Memory B cell (primary cell): ENCODE measurements at regions not wholly inside any gene's neighbourhood (a gene's known extent, or its start where the extent isn't known, plus 50 kb on each side); places are given as distances from the start of the nearest gene placed in this dataset.

Experiments used
- ATAC-seq: fragments of 150-1000 bp; cut with Tn5 transposase; 2 replicates; pipeline ENCODE4 v1.10.0; 2021; ENCODE audit warnings: low read depth, mild to moderate bottlenecking, moderate library complexity
- DNase-seq, 2 donors: peaks; one replicate each; pipeline ENCODE4 v3.0.0; 2022; ENCODE audit warnings: low spot score in 2 of 2
- H3K27ac Mint-ChIP-seq: one replicate; pipeline ENCODE4 v1.8.0; 2022; ENCODE audit warnings: mild to moderate bottlenecking, moderate library complexity, mixed read lengths
- H3K27me3 Mint-ChIP-seq: one replicate; pipeline ENCODE4 v1.8.0; 2022; ENCODE audit warnings: mixed read lengths
- H3K36me3 Mint-ChIP-seq: one replicate; pipeline ENCODE4 v1.8.0; 2022; ENCODE audit warnings: mild to moderate bottlenecking, mixed read lengths
- H3K4me1 Mint-ChIP-seq: one replicate; pipeline ENCODE4 v1.8.0; 2022; ENCODE audit warnings: mixed read lengths
- H3K4me3 Mint-ChIP-seq: one replicate; pipeline ENCODE4 v1.8.0; 2022; ENCODE audit warnings: mild to moderate bottlenecking, moderate library complexity, mixed read lengths
- H3K9me3 Mint-ChIP-seq: one replicate; pipeline ENCODE4 v1.8.0; 2022; ENCODE audit warnings: mixed read lengths

GRCh38 chr4:154009191-154009590 lies 220.3 kb upstream of the SFRP2 start:
- no peaks in the 10 kb centered on the region for H3K4me1 Mint-ChIP-seq
- DNase-seq (no peak), ATAC-seq (no peak)
- H3K4me3 Mint-ChIP-seq: no peak overlapping the region
- H3K27me3 Mint-ChIP-seq: peaks cover 1% of the 10 kb centered on the region
- peaks cover 2% of the 10 kb centered on the region for H3K9me3 Mint-ChIP-seq
- H3K36me3 Mint-ChIP-seq: no peaks in the 10 kb centered on the region
- no peak overlapping the region for H3K27ac Mint-ChIP-seq

- Mint-ChIP-seq H3K4me3 (no peak overlapping the region), H3K27ac (no peak overlapping the region), H3K36me3 (no peaks in the 10 kb centered on the region), H3K9me3 (peaks cover 2% of the 10 kb centered on the region), H3K4me1 (no peaks in the 10 kb centered on the region), H3K27me3 (peaks cover 3% of the 10 kb centered on the region)
- DNase-seq (no peak), ATAC-seq (no peak)
These were observed 216.3 kb upstream of the SFRP2 start for GRCh38 chr4:154005171-154005520.

GRCh38 chr4:154004507-154005170 lies 215.8 kb upstream of the SFRP2 start:
- ATAC-seq: no peak
- H3K4me1 Mint-ChIP-seq: no peaks in the 10 kb centered on the region
- H3K27me3 Mint-ChIP-seq: peaks cover 3% of the 10 kb centered on the region
- H3K4me3 Mint-ChIP-seq: no peak overlapping the region
- no peak overlapping the region for H3K27ac Mint-ChIP-seq
- DNase-seq: no peak
- peaks cover 2% of the 10 kb centered on the region for H3K9me3 Mint-ChIP-seq
- no peaks in the 10 kb centered on the region for H3K36me3 Mint-ChIP-seq

GRCh38 chr4:154004016-154004415 lies 215.1 kb upstream of the SFRP2 start:
- ATAC-seq (no peak), DNase-seq (no peak)
- Mint-ChIP-seq H3K4me3 (no peak overlapping the region), H3K9me3 (peaks cover 2% of the 10 kb centered on the region), H3K4me1 (no peaks in the 10 kb centered on the region), H3K27ac (no peak overlapping the region), H3K36me3 (no peaks in the 10 kb centered on the region), H3K27me3 (peaks cover 3% of the 10 kb centered on the region)

- ATAC-seq (no peak), DNase-seq (no peak)
- no peak overlapping the region for H3K4me3 Mint-ChIP-seq
- H3K27ac Mint-ChIP-seq: no peak overlapping the region
- peaks cover 3% of the 10 kb centered on the region for H3K27me3 Mint-ChIP-seq
- H3K9me3 Mint-ChIP-seq: peaks cover 2% of the 10 kb centered on the region
- H3K36me3 Mint-ChIP-seq: no peaks in the 10 kb centered on the region
- H3K4me1 Mint-ChIP-seq: no peaks in the 10 kb centered on the region
These were observed 214.5 kb upstream of the SFRP2 start for GRCh38 chr4:154003378-154003777.

GRCh38 chr4:154001193-154001592 lies 212.3 kb upstream of the SFRP2 start:
- peaks cover 3% of the 10 kb centered on the region for H3K9me3 Mint-ChIP-seq
- peaks cover 2% of the 10 kb centered on the region for H3K27me3 Mint-ChIP-seq
- H3K4me3 Mint-ChIP-seq: no peak overlapping the region
- no peak for DNase-seq
- no peaks in the 10 kb centered on the region for H3K4me1 Mint-ChIP-seq
- no peaks in the 10 kb centered on the region for H3K36me3 Mint-ChIP-seq
- H3K27ac Mint-ChIP-seq: no peak overlapping the region
- no peak for ATAC-seq

GRCh38 chr4:153997516-153997915 lies 208.6 kb upstream of the SFRP2 start:
- Mint-ChIP-seq H3K4me3 (no peak overlapping the region), H3K27ac (no peak overlapping the region), H3K9me3 (peaks cover 7% of the 10 kb centered on the region), H3K36me3 (no peaks in the 10 kb centered on the region), H3K27me3 (peaks cover 2% of the 10 kb centered on the region), H3K4me1 (no peaks in the 10 kb centered on the region)
- ATAC-seq (no peak), DNase-seq (no peak)

- H3K9me3 Mint-ChIP-seq: peaks cover 3% of the 10 kb centered on the region
- ATAC-seq: no peak
These were observed 200.6 kb upstream of the SFRP2 start for GRCh38 chr4:153989505-153989904.

GRCh38 chr4:153988492-153989363 lies 199.8 kb upstream of the SFRP2 start:
- DNase-seq: no peak
- peaks cover 4% of the 10 kb centered on the region for H3K27me3 Mint-ChIP-seq
- H3K36me3 Mint-ChIP-seq: no peaks in the 10 kb centered on the region
- H3K27ac Mint-ChIP-seq: no peak overlapping the region
- peaks cover 2% of the 10 kb centered on the region for H3K9me3 Mint-ChIP-seq
- H3K4me1 Mint-ChIP-seq: no peaks in the 10 kb centered on the region
- no peak overlapping the region for H3K4me3 Mint-ChIP-seq
- ATAC-seq: no peak

More at GRCh38 chr4:153989505-153989904, 200.6 kb upstream of the SFRP2 start:
- peaks cover 4% of the 10 kb centered on the region for H3K27me3 Mint-ChIP-seq
- no peak overlapping the region for H3K4me3 Mint-ChIP-seq
- no peak for DNase-seq
- H3K27ac Mint-ChIP-seq: no peak overlapping the region
- no peaks in the 10 kb centered on the region for H3K4me1 Mint-ChIP-seq
- no peaks in the 10 kb centered on the region for H3K36me3 Mint-ChIP-seq

- no peak overlapping the region for H3K4me3 Mint-ChIP-seq
- ATAC-seq (no peak), DNase-seq (no peak)
- H3K4me1 Mint-ChIP-seq: no peaks in the 10 kb centered on the region
- H3K27me3 Mint-ChIP-seq: peaks cover 4% of the 10 kb centered on the region
- H3K9me3 Mint-ChIP-seq: peaks cover 2% of the 10 kb centered on the region
- no peaks in the 10 kb centered on the region for H3K36me3 Mint-ChIP-seq
- no peak overlapping the region for H3K27ac Mint-ChIP-seq
These were observed 198.4 kb upstream of the SFRP2 start for GRCh38 chr4:153987291-153987690.

GRCh38 chr4:153976954-153977353 lies 188.1 kb upstream of the SFRP2 start:
- peaks cover 19% of the 10 kb centered on the region for H3K9me3 Mint-ChIP-seq
- DNase-seq (no peak), ATAC-seq (no peak)
- H3K27ac Mint-ChIP-seq: no peak overlapping the region
- no peaks in the 10 kb centered on the region for H3K27me3 Mint-ChIP-seq
- H3K36me3 Mint-ChIP-seq: no peaks in the 10 kb centered on the region
- H3K4me3 Mint-ChIP-seq: no peak overlapping the region
- H3K4me1 Mint-ChIP-seq: no peaks in the 10 kb centered on the region

- peaks cover 17% of the 10 kb centered on the region for H3K9me3 Mint-ChIP-seq
- no peak overlapping the region for H3K4me3 Mint-ChIP-seq
- no peak overlapping the region for H3K27ac Mint-ChIP-seq
- no peaks in the 10 kb centered on the region for H3K36me3 Mint-ChIP-seq
- DNase-seq (no peak), ATAC-seq (no peak)
- no peaks in the 10 kb centered on the region for H3K4me1 Mint-ChIP-seq
- H3K27me3 Mint-ChIP-seq: peaks cover 1% of the 10 kb centered on the region
These were observed 185.6 kb upstream of the SFRP2 start for GRCh38 chr4:153974452-153974851.

- DNase-seq: no peak
- no peak overlapping the region for H3K4me3 Mint-ChIP-seq
- H3K36me3 Mint-ChIP-seq: no peaks in the 10 kb centered on the region
- peaks cover 17% of the 10 kb centered on the region for H3K9me3 Mint-ChIP-seq
- no peaks in the 10 kb centered on the region for H3K4me1 Mint-ChIP-seq
- ATAC-seq: no peak
- no peak overlapping the region for H3K27ac Mint-ChIP-seq
- H3K27me3 Mint-ChIP-seq: peaks cover 1% of the 10 kb centered on the region
These were observed 185.1 kb upstream of the SFRP2 start for GRCh38 chr4:153973942-153974341.

- Mint-ChIP-seq H3K36me3 (no peaks in the 10 kb centered on the region), H3K27ac (no peak overlapping the region), H3K27me3 (peaks cover 1% of the 10 kb centered on the region), H3K9me3 (peaks cover 17% of the 10 kb centered on the region), H3K4me3 (no peak overlapping the region), H3K4me1 (no peaks in the 10 kb centered on the region)
- ATAC-seq: no peak
- DNase-seq: no peak
These were observed 183.0 kb upstream of the SFRP2 start for GRCh38 chr4:153971899-153972298.
